ENCODE measurements at regions not wholly inside any gene's neighbourhood (a gene's known extent, or its start where the extent isn't known, plus 50 kb on each side); places are given as distances from the start of the nearest gene placed in this dataset.

GRCh38 chr6:130314271-130314670 lies 51.5 kb upstream of the TMEM200A start:
- DNase-seq = peak; percentile 14

- no peak for DNase-seq
Measured at GRCh38 chr6:130313206-130313605, 52.6 kb upstream of the TMEM200A start.

- DNase-seq = no peak
Measured at GRCh38 chr6:130309028-130309427, 56.8 kb upstream of the TMEM200A start.

GRCh38 chr6:130307752-130308361 lies 58.0 kb upstream of the TMEM200A start:
- DNase-seq = peak; percentile 26

- DNase-seq = peak; percentile 2
Measured at GRCh38 chr6:130306377-130306776, 59.4 kb upstream of the TMEM200A start.

GRCh38 chr6:130303431-130303830 lies 62.4 kb upstream of the TMEM200A start:
- no peak for DNase-seq

GRCh38 chr6:130298258-130298657 lies 67.6 kb upstream of the TMEM200A start:
- DNase-seq = no peak

- DNase-seq = peak; percentile 2
Measured at GRCh38 chr6:130296854-130297253, 69.0 kb upstream of the TMEM200A start.

- DNase-seq = peak; percentile 53
Measured at GRCh38 chr6:130293800-130294199, 71.0 kb upstream of the SAMD3 start.

- no peak for DNase-seq
Measured at GRCh38 chr6:130288065-130288464, 65.3 kb upstream of the SAMD3 start.

- DNase-seq = peak; percentile 37
Measured at GRCh38 chr6:130282234-130282995, 59.7 kb upstream of the SAMD3 start.

- DNase-seq = no peak
Measured at GRCh38 chr6:130276507-130276906, 53.8 kb upstream of the SAMD3 start.

GRCh38 chr6:130274007-130274406 lies 51.3 kb upstream of the SAMD3 start:
- no peak for DNase-seq
